ENCODE measurements at regions not wholly inside any gene's neighbourhood (a gene's known extent, or its start where the extent isn't known, plus 50 kb on each side); places are given as distances from the start of the nearest gene placed in this dataset.

- Histone ChIP-seq H3K36me3 (ENCODE audit: control insufficient read depth, insufficient read depth, low read length) (no peaks in the 10 kb centered on the region), H3K9me1 (ENCODE audit: insufficient read depth, low read length) (no peaks in the 10 kb centered on the region), H3K27ac (ENCODE audit: insufficient read depth, low read length) (no peak overlapping the region), H3K4me2 (ENCODE audit: low read depth, low read length) (no peak overlapping the region), H2AK5ac (ENCODE audit: low read depth, low read length) (no peak overlapping the region), H3K56ac (ENCODE audit: extremely low read depth, insufficient read depth, low read length) (no peak overlapping the region), H3K4me3 (ENCODE audit: insufficient read depth, low read depth, low read length) (no peak overlapping the region), H4K91ac (ENCODE audit: insufficient read depth, low read depth, low read length) (no peak overlapping the region), H2AK9ac (replicated peaks; ENCODE audit: low read depth, low read length, poor library complexity) (no peak overlapping the region), H3K9me3 (ENCODE audit: control insufficient read depth, insufficient read depth, low read length) (no peaks in the 10 kb centered on the region), H3K23ac (ENCODE audit: low read depth, low read length) (no peak overlapping the region), H2BK20ac (ENCODE audit: low read depth, low read length) (no peak overlapping the region), H2BK5ac (ENCODE audit: low read depth, low read length, poor library complexity, severe bottlenecking) (no peak overlapping the region), H2AFZ (replicated peaks; ENCODE audit: low read length, poor library complexity) (no peak overlapping the region), H4K8ac (ENCODE audit: low read depth in 2 of 2, low read length in 2 of 2) (no peak overlapping the region), H2BK15ac (ENCODE audit: low read depth, low read length) (no peak overlapping the region), H3K79me1 (ENCODE audit: low read depth in 1 of 2, low read length in 2 of 2) (no peaks in the 10 kb centered on the region), H2BK120ac (ENCODE audit: low read depth, low read length) (no peak overlapping the region), H3K14ac (replicated peaks; ENCODE audit: low read depth, low read length) (no peak overlapping the region), H3K18ac (ENCODE audit: low read depth, low read length) (no peak overlapping the region), H3K4me1 (ENCODE audit: control insufficient read depth, insufficient read depth, low read length) (no peaks in the 10 kb centered on the region), H3K4ac (ENCODE audit: low read depth, low read length) (no peak overlapping the region), H3K9ac (ENCODE audit: low read depth, low read length) (no peak overlapping the region), H4K5ac (ENCODE audit: low read depth, low read length) (no peak overlapping the region), H3K27me3 (ENCODE audit: control insufficient read depth, insufficient read depth, low read length) (peaks cover 3% of the 10 kb centered on the region; the same call in 1 of the 2 replicates), H4K20me1 (ENCODE audit: insufficient read depth, low read length) (no peaks in the 10 kb centered on the region)
- no peak for ATAC-seq (ENCODE audit: low read depth)
- ChIA-PET POLR2A (ENCODE audit: unreplicated experiment) (no interaction called here), CTCF (no interaction called here)
- no peak for DNase-seq
- intact Hi-C loops (cut with micrococcal nuclease) (no loop called here), in situ Hi-C loops (cut with MboI; ENCODE audit: low sequenced_read_pairs) (no loop called here), dilution Hi-C loops (cut with HindIII; ENCODE audit: low sequenced_read_pairs, unreplicated experiment) (no loop called here)
- TF ChIP-seq NFE2L2 (IDR thresholded peaks at IDR 0.05; ENCODE audit: low read depth, low read length) (no peak), RAD21 (IDR thresholded peaks at IDR 0.05; ENCODE audit: low read length) (no peak), SMC3 (IDR thresholded peaks at IDR 0.05; ENCODE audit: low read depth, low read length) (no peak), USF2 (IDR thresholded peaks at IDR 0.05; ENCODE audit: low read depth, low read length) (no peak), RFX5 (IDR thresholded peaks at IDR 0.05; ENCODE audit: low read depth, low read length) (no peak), CTCF (conservative IDR thresholded peaks at IDR 0.05; ENCODE audit: low read depth, low read length) (no peak), POLR2A (IDR thresholded peaks at IDR 0.05; ENCODE audit: low read depth, low read length) (no peak), MAFK (IDR thresholded peaks at IDR 0.05; ENCODE audit: low read depth, low read length) (no peak), BHLHE40 (IDR thresholded peaks at IDR 0.05; ENCODE audit: low read depth, low read length) (no peak), MXI1 (IDR thresholded peaks at IDR 0.05; ENCODE audit: borderline replicate concordance, low read depth, low read length) (no peak), MAZ (IDR thresholded peaks at IDR 0.05; ENCODE audit: borderline replicate concordance, low read depth, low read length) (no peak), ELK1 (IDR thresholded peaks at IDR 0.05; ENCODE audit: borderline replicate concordance, low read depth, low read length) (no peak), CHD1 (IDR thresholded peaks at IDR 0.05; ENCODE audit: low read depth, low read length) (no peak), CEBPB (IDR thresholded peaks at IDR 0.05; ENCODE audit: low read depth, low read length) (no peak), RCOR1 (IDR thresholded peaks at IDR 0.05; ENCODE audit: insufficient replicate concordance, low read length) (no peak), FOS (IDR thresholded peaks at IDR 0.05; ENCODE audit: low read depth, low read length) (no peak)
- no TSS peak for BruUV-seq (replicated peaks)
- WGBS, 2 experiments (ENCODE audit: extremely low coverage in 2 of 2, insufficient read length in 1 of 2) = no CpG with 5 or more reads among the region's 1 CpG
These were observed 172.5 kb downstream of the IER5 start for GRCh38 chr1:181260994-181261393.

Measured in IMR-90 (cell line).